GM18502 (cell line): ENCODE measurements at regions not wholly inside any gene's neighbourhood (a gene's known extent, or its start where the extent isn't known, plus 50 kb on each side); places are given as distances from the start of the nearest gene placed in this dataset.

ENCODE experiments used
- ATAC-seq: cut with Tn5 transposase; IDR thresholded peaks from one replicate; pipeline ENCODE4 v1.9.1; 2021; ENCODE audit warnings: mild to moderate bottlenecking; ENCODE audit not compliant: unreplicated experiment, poor library complexity

DNA sequence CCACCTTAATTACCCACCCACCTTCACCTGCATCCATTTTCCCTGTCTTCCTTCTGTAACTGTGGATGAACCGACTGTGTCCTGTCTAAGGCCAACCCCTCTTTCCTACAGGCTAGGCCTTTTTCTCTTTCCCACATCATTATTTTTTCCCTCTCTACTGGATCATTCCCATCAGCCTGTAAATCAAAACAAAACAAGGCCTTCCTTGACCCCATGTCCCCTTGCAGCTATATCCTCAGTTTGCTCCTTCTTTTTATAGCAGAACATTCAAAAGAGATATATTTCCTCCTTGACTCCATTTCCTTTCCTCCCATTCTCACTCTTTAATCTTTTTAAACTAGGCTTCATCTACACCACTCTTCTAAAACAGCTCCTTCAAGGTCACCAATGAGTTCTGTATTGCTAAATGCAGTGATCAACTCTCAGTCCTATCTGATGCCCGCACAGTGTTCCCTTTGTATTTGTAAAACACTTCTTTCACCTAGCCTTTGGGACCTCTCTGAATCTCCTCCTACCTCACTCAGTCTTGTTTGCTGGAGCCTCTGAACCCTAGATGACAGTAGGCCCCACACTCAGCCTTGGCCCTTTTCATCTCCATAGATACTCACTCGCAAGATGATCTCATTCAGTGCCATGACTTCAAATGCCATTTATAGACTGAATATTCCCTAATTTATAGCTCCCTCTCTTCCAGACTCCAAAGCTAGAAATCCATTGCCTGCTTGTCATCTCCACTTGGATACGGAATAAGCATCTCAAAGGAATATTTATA is 55.7 kb downstream of the CXCR4 start:
- ATAC-seq = no peak

DNA sequence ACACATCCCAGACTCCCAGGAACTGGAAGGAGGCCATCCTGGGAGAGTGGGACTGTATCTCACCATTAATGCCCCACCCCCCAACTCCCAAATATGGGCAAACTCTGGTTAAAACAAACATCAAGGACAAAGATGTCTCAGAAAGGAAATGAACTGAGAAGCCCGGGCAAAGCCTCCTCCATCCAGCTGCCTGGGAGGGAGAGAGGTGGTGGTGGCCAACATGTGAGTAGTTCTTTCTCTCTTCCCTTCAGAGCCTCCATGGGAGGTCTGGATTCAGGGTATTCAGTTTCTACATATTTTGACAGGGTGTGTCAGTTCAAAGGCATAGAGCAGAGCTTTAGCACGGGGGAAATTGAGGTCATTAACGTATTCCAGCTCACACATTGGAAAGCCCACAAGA is 57.5 kb downstream of the CXCR4 start:
- no peak for ATAC-seq

DNA sequence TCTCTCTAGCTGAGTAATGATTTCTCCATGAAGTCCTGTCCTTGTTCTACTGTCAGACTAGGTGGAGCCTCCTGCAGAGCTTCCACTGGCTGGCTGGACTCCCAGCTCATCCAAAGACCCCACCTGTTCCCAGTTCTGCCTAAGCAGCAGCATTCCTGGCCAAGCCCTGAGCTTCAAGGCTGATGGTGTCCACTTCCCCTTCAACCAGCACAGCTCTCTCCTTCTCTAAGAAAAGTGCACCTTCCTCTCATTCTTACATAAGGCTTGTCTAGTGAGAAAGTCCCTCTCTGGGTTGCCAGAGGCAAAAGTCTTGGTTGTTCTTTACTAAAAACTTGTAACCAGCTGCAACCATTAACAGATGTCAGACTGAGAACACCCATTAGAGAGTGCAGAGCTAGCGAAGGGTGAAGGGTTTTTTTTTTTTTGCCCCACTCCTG is 58.9 kb downstream of the CXCR4 start:
- peak; percentile 52 for ATAC-seq

DNA sequence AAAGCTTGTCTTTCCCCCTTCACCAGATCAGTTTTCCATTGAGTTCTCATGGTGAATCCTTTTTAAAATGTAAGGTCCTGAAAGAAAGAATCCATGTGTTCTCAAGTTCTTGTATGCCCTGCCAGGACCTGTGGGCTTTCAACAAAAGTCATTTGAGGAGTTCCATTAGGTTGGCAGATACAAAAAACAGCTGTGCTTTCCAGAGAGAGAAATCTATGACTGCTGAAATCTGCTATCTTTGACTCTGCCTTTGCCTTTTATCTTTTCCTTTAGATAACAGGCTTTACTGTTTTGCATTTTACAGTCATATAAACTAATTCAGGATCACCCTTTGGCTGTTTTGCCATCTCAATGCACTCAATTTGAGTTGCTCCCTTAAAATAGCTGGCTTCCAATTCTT is 59.7 kb downstream of the CXCR4 start:
- no peak for ATAC-seq

DNA sequence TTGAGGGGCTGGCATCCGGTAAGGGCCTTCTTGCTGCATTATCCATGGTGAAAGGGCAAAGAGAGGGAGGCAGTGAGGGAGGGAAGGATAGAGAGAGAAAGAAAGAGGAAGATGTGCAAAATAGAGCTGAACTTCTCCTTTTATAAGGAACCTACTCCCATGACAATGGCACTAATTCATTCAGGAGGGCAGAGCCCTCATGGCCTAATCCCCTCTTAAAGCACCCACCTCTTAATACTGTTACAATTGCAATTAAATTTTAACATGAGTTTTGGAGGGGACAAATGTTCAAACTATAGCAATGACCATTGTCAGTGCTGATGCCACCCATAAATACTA is 60.2 kb downstream of the CXCR4 start:
- ATAC-seq = no peak

DNA sequence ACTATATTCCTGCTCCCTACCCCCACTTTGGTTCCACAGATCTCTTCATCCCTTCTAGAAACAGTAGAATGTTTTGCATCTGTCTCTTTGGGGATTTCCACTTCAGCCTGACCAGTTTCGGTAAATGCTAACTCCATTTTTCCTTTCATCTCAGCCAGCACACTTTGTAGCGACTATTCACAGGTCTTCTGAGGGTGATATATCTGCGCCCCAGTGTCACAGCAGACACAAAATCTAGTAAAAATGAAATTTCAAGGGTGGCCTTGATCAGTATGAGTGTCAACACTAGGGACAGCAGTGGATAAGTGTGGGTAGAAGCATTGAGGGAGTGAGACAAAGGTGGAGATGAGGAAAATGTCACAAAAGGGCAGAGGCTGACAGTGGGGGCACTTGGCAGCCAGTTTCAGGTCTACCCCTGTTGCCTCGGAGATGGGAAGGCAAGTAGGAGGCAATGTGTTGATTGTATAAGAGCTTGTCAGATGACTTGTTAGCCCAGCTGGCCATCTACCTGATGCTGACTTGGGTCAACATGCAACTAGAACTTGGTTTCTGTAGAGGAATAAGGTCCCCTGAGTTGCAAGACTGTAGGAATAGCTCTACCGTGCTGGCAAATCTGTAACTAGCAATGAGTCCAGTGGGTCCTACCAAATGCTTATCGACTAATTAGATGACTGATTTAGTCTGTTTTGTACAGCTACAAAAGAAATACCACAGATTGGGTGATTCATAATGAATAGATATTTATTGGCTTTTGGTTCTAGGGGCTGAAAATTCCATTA is 60.7 kb downstream of the CXCR4 start:
- ATAC-seq = peak; percentile 39

DNA sequence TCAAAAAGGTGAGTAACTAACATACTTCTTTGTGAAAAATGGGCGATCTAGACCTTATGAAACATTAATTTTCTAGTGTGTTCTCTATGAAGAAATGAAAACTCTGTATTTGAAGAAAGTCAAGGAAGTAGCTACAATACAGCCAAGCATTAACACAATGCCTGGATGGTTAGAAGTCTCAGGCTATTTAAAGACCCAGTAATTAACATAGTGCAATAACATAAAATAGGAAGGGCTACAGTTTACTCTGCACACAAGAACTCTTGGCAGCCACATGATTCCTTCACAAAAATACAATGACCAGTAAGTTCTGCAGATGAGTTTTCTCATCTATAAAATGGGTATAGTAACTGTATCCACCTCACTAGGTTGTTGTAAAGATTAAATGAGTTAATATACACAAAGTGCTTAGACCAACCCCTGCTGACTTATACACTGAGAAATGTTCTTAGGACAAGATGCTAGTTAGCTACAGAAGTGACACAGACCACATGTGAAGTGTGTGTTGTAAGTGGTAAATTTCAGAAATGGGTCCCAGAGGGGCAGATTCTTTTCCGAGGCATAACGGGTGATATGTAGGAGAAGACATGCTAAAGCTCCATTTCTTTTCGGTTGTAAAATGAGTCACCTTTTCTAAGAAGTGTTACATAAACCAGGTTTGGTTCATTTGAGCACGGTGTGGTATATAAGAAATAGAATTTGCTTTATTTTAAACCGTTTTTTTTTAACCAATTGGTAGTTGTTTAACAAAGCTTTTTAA is 61.8 kb downstream of the CXCR4 start:
- peak; percentile 34 for ATAC-seq

DNA sequence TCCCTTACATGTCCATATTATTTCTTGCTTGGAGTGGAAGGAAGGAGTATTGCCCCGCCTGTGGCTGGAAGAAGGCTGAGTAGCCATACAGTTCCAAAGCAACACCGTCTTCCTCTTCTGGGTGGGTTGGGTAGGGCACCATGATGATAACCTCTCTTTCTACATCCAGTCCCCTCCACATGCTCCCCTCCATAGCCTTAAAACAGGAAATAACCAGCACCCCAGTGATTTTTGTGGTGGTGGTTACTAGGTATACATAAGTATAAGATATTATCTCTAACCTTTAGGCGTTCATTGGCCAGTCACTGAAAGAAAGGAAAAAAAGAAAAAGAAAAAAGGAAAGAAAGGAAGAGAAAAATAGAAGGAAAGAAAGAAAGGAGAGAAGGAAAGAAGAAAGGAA is 63.1 kb downstream of the CXCR4 start:
- no peak for ATAC-seq

DNA sequence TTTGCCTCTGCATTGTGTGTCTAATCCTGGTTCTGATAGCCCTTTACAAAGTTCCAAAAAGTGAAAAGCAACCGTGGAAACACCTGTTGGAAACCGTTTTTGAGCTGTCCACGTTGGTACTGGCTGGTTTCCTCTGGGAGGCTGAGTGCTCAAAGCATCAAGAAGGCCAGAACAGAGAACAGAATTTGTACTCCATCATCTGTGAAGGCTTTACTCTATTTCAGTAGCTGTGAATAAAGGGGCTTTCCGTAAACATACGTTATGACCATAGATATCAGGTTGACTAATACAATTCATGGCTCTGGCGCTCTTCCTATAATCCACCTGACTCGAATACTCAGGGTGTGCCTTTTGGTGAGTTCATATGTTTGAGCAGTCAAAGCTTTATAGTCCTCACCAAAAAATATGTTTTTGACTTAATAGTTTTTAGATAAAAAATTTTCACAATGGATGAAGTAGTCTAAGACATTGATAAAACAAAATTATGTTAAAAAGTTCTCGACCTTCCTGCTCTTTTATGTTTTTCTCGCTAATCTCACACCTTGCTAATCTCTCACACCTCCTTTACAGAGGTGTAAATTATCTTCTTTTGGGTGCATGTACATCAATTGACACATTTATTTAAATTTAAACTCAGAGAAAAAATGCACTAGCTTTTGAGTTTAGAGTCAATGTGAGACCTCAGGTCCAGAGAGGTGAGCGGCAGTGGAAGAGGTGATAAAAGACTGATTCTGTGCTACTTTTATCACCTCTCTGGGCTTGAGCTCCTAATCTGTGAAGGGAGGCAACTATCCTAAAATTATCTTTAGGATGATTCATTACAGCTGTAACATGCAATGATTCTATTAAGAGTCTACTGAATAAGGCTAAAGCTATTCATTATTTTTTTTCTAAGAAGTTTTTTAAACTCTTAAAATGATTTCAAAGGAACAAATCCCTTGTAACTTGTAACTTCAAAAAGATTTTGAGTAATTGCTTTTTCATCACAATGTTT is 65.3 kb downstream of the CXCR4 start:
- peak; percentile 53 for ATAC-seq

DNA sequence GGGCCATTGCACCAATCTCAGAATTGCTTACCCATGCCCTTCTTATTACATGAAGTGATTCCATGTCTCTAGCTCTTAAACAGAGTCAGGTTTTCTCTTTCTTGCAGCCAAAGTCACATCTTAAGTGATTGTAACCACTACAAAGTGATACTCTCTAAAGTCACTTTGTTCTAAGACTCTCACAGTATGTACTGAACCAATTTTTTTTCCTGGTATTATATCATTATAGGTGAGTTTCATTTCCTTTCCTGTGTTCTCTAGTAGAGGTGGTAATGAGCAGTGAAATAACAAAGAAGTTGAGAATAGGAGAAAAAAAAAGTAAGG is 66.3 kb upstream of the DARS1 start:
- ATAC-seq = no peak

DNA sequence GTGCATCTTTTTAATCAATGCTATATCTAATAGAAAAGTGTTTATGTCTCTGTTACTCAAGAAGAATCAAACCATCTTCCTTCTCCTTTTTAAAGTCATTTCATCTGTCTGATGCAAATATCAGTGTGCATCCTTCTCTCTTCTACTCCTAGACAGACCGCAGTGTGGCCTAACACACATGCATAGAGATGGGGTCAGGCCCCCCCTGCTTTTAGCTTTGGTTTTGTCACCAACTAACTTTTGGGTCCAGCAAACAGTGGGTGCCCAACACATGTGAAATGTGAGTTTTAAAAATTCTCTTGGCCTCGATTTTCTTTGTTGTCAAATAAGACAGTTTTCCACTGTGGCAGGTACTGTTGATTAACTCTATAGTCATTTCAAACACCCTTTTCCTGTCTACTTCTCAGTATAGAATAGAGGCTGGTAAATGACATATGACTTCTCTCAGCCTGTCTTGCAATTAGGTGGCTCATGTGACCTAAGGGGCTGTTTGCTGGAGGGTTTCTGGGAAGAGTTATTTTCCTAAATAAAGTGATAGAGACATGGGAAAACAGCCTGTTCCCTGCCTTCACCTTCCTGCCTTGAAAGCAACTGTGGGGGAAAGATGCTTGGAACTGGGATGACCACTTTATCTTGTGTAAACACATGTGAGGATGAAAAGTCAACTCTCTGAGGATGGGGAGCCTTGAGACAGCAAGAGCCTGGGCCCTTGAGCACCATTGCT is 65.7 kb upstream of the DARS1 start:
- ATAC-seq = peak; percentile 58

DNA sequence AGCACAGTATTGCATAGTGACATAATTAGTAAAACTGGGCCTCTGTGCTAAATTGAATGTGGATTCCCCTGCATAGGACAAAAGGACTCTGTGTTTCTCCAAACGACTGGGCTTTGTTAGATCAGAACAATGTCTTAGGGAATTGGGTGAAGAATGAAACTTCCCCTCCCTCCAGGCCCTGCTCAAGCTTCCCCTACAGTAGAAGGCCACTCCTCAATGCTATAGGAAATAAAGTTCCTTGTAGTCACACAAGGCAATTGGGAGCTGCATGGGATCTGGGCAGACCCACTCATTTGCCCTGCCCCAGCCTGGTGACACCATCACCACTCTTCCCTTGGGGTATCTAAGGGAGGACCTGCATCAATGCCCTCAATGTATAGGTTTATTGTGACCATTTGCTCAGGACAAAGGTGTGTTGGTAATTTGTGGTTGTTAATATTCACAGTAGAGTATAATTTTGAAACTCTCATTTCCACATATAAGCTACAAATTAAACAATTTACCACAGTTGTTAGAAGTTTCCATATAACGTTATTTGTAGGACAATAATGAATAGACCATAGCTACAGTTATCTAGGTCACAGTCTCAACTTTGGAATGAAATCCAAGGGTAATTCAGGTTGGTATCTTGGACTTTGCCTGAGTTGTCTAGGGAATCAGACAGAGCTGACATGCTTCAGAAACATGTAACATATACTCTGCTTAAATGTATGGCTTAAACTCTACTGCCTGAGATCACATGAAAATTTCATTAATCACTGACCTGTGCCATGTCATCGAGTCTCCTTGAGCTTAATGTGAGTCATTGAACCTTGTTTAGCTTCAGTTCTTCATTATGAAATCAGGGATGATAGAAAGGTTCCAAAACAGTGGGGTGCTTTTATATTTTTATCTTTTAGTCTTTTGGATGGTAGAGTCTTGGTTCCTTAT is 64.8 kb upstream of the DARS1 start:
- ATAC-seq = no peak

DNA sequence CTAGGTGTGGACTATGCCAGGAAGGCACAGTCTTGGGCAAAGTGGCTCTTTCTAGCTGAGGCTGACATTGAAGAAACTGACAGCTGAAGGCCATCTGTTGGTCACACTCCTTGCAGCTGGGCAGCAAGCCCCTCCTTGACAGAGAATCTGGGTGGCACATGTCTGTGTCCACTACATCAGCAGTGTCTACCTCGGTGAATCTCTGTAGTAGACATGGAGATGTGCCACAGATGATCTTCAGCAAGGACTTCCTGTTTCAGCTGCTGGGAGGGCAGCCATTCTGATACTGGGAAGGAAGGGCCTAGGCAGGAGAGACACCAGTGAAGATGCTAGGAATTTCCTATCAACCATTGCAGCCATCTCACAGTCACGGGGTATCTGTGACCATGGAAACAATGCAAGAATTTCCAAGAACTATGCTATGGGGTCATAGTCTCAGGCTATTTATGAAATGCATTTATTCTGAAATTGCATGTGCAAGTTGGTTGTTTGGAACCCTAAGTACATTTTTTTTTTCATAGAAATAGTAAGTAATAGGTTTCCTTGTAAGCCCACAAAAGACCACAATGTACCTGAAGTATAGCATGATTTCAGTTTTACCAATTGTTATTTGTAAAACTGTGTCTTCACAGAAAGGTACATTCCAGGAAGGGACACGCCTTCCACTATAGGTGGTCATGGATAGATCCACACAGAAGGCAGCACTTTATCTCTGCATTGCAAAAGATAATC is 63.8 kb upstream of the DARS1 start:
- ATAC-seq = no peak

DNA sequence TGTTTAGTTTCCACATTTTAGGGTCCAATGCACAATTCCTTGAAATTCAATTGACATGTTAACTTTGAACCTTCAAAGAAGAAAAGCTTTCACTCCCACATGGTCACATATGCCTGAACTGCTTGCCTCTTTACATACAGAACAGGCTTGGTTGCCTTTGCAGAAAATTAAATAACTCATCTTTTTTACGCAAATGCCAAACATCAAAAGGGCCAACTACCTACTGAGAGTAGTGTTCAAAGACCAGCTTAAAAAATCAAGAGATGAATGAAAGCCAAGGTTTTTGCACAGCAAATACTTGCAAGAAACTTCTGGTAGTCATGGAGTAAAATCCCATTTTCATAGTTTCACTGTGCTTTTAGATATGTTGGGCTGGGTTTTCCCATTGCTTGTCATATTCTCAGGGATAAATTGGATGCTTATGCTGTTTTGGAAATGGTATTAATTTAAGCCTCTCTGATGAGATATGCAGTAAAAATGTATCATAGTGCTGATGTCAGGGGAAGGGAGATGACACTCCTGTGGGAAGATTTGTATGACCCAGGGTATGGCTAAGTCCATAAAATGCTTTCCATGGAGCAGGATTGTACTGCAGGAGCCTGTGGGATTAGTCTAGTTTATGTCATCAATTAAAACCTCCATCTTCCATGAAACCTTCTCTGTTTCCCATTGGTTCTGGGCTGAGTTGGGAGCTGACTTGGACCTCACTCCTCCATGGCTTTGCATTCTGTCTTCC is 60.6 kb upstream of the DARS1 start:
- ATAC-seq = no peak

DNA sequence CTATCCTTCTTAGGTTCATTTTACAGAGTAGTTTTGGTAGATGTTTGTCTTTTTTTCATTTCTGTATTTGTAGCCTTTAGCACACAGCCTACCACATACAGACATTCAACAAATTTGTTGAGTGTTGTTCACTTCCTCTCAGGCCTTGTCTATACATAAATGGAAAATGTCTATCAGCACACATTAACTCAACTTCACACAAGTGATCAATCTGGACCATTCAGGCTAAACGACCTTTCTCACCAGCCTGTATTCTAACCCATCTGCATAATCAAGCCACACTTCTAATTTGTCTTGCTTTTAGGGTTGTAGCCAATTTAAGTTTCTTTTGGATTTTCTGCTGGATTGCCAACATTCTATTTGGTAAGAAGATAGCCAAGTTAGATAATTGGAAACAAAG is 59.9 kb upstream of the DARS1 start:
- no peak for ATAC-seq
